Right atrium auricular region (tissue), 2 donors: ENCODE measurements at regions not wholly inside any gene's neighbourhood (a gene's known extent, or its start where the extent isn't known, plus 50 kb on each side); places are given as distances from the start of the nearest gene placed in this dataset.

Experiments
- DNase-seq: peaks from one replicate; pipeline ENCODE4 v3.0.0-alpha.2; 2019; ENCODE audit warnings: low spot score
- H3K27ac ChIP-seq, 2 donors: fragments of 200-600 bp; sonication (generic); 1 replicate in 1 of 2; 2 replicates in 1 of 2; pipeline ENCODE4 v1.5.1; 2016 to 2019
- H3K27me3 ChIP-seq, 2 donors: fragments of 200-600 bp; sonication (generic); one replicate each; pipeline versions ENCODE4 v1.5.1 to v1.6.0; 2017 to 2019
- H3K36me3 ChIP-seq: fragments of 200-600 bp; sonication (generic); one replicate; pipeline ENCODE4 v1.5.1; 2016
- H3K4me1 ChIP-seq, 2 donors: fragments of 200-600 bp; sonication (generic); one replicate each; pipeline versions ENCODE4 v1.5.1 to v1.6.0; 2017 to 2019
- H3K4me3 ChIP-seq, 2 donors: fragments of 200-600 bp; sonication (generic); 1 replicate in 1 of 2; 2 replicates in 1 of 2; pipeline ENCODE4 v1.5.1; 2017 to 2019; ENCODE audit warnings: mild to moderate bottlenecking in 1 of 2, moderate library complexity in 1 of 2
- H3K9me3 ChIP-seq, 2 donors: fragments of 200-600 bp; sonication (generic); one replicate each; pipeline ENCODE4 v1.5.1; 2019
- TF ChIP-seq, protein P1 (sequence below), 2 donors: fragments of 200-600 bp; sonication (generic); IDR thresholded peaks; one replicate each; pipeline ENCODE4 v1.5.1; 2019; ENCODE audit warnings: antibody characterized with exemption in 2 of 2

DNA sequence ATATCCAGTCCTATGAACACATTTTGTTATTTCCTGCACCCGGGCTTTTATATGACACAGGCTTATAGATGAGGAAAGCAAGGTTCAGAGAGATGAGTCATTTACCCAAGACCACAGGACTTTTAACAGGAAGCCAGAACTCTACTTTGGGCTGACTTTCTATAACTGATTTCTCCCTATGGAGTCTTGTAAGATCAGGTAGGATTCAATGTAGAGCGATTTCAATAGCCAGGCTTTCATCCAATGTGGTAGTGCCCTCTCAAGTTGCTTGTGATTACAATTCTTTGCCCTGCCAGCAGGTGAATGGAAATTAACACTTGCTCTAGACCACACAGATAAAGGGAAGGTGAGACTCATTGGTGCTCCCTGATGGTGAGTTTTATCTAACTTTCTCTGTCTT, 378.3 kb downstream of the INSC start:
- no peaks in the 10 kb centered on the region for H3K9me3 ChIP-seq
- H3K4me3 ChIP-seq, result no peak overlapping the region
- H3K27ac ChIP-seq, result no peak overlapping the region
- no peaks in the 10 kb centered on the region for H3K36me3 ChIP-seq
- DNase-seq, result no peak
- TF ChIP-seq, protein P1, sequence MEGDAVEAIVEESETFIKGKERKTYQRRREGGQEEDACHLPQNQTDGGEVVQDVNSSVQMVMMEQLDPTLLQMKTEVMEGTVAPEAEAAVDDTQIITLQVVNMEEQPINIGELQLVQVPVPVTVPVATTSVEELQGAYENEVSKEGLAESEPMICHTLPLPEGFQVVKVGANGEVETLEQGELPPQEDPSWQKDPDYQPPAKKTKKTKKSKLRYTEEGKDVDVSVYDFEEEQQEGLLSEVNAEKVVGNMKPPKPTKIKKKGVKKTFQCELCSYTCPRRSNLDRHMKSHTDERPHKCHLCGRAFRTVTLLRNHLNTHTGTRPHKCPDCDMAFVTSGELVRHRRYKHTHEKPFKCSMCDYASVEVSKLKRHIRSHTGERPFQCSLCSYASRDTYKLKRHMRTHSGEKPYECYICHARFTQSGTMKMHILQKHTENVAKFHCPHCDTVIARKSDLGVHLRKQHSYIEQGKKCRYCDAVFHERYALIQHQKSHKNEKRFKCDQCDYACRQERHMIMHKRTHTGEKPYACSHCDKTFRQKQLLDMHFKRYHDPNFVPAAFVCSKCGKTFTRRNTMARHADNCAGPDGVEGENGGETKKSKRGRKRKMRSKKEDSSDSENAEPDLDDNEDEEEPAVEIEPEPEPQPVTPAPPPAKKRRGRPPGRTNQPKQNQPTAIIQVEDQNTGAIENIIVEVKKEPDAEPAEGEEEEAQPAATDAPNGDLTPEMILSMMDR (IDR thresholded peaks at IDR 0.05), result no peak
- no peaks in the 10 kb centered on the region for H3K4me1 ChIP-seq
- H3K27me3 ChIP-seq, result no peaks in the 10 kb centered on the region

DNA sequence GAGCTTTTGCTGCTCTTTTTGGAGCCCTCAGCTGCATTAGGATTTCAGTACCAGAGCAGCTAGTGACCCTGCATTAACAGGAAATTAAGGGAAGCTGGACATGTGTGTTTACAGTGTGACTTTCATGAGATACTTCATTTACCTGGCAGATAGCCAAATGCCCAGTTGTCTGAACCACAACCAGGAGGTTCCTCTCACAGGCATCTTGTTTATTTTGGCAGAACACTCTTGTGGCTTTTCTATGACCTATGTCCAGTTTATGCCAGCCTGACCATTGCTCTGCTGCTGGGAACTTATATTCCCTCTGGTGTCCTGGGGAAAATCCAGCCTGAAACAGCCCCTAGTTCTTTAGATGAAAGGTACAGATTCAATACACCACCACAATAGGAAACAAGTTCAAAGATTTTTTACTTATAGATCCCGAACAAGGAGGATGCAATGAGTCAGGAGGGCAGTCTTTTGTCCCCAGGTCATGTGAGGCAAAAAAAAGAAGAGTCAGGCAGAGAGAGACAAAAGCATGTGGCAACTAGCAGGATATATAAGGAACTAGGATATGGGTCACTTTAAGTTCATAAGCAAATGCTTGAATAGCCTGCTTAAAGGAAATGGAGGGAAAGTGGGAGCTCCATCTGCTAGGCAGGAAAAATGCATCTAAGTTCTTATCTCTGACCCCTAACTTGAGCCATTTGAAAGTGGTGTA, 379.3 kb downstream of the INSC start:
- no peak overlapping the region for H3K4me3 ChIP-seq
- no peaks in the 10 kb centered on the region for H3K27me3 ChIP-seq
- no peaks in the 10 kb centered on the region for H3K4me1 ChIP-seq
- no peak overlapping the region for H3K27ac ChIP-seq
- TF ChIP-seq, protein P1 (IDR thresholded peaks at IDR 0.05), result no peak
- DNase-seq, result no peak
- H3K9me3 ChIP-seq, result no peaks in the 10 kb centered on the region
- no peaks in the 10 kb centered on the region for H3K36me3 ChIP-seq

DNA sequence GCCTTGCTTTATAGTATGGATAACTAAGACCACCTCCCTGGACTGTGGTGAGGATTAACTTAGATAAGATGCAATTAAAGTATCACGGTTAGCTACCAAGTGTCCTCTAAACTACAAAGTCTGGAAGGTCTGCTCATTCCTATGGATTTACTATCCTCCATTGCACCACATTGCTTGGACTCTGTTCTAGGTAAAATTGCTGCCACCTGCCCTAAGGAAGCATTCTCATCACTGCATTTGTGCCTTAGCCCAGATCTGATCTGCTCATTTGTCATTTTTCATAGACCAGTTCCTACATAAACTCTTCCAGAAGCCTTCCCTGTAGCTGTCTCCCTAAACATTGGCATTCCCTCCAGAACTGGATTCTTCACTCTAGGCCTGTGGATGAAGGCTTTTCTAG, 380.0 kb downstream of the INSC start:
- H3K4me3 ChIP-seq, result no peak overlapping the region
- no peak for DNase-seq
- H3K27ac ChIP-seq, result no peak overlapping the region
- H3K4me1 ChIP-seq, result no peaks in the 10 kb centered on the region
- no peaks in the 10 kb centered on the region for H3K36me3 ChIP-seq
- no peaks in the 10 kb centered on the region for H3K9me3 ChIP-seq
- TF ChIP-seq, protein P1 (IDR thresholded peaks at IDR 0.05), result no peak
- H3K27me3 ChIP-seq, result no peaks in the 10 kb centered on the region

DNA sequence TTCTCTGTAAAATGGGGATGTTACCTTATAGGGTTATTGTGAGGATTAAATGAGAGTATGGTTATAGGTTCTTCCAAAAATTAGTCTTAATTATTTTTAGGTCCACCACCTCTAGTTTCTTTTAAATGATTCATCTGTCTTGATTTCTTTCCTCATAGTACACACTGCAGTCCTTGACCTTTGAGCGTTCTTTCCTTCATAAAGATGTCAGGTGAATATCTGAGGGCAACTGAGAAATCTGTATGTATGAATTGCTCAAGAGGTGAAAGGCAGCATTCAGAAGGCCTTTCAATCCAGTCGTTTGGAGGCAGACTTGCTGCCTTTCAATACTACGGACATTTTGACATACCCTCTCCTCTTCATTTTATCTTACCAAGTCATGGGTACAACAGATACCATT, 380.7 kb downstream of the INSC start:
- TF ChIP-seq, protein P1 (IDR thresholded peaks at IDR 0.05), result no peak
- Histone ChIP-seq H3K27ac (no peak overlapping the region), H3K9me3 (no peaks in the 10 kb centered on the region), H3K36me3 (no peaks in the 10 kb centered on the region), H3K4me1 (no peaks in the 10 kb centered on the region), H3K27me3 (no peaks in the 10 kb centered on the region), H3K4me3 (no peak overlapping the region)
- DNase-seq, result no peak

DNA sequence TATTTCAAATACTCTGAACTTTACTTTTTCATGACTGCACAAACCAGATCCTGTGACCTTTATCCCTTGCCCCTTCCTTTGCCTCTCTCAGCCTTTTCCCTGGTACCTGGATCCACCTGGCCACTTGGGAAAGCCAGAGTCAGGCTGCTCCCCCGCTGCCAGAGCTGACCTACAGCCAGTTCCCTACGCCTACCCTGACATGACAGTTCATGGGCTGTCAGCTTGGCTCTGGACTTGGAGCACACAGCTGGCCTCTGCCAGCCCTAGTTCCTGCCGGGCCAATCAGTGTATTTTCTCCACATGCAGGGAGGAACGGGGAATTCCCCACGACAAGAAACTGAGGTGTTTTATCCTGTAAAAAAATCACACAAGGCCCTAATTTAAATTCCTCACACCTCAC, 382.6 kb downstream of the INSC start:
- TF ChIP-seq, protein P1 (IDR thresholded peaks at IDR 0.05), result no peak
- no peak for DNase-seq

DNA sequence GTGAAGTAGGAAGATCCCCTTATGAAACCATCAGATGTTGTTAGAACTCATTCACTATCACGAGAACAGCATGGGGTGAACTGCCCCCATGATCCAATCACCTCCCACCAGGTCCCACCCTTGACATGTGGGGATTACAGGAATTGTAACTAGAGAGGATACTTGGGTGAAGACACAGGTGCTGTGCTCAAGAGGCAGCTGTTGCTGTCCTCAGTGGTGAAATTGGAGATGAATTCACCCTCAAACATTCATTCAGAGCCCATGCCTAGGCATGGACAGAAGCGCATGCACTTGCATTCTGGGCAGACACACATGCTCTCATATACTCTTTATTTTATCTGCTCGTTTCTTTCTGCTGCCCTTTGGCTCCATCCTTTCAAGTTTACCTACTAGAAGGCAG, 385.0 kb downstream of the INSC start:
- no peaks in the 10 kb centered on the region for H3K9me3 ChIP-seq
- no peak overlapping the region for H3K27ac ChIP-seq
- TF ChIP-seq, protein P1 (IDR thresholded peaks at IDR 0.05), result no peak
- H3K4me3 ChIP-seq, result no peak overlapping the region
- no peaks in the 10 kb centered on the region for H3K36me3 ChIP-seq
- DNase-seq, result no peak
- no peaks in the 10 kb centered on the region for H3K27me3 ChIP-seq
- H3K4me1 ChIP-seq, result no peaks in the 10 kb centered on the region

More for the DNA sequence above, 382.6 kb downstream of the INSC start:
- no peaks in the 10 kb centered on the region for H3K27me3 ChIP-seq
- H3K4me1 ChIP-seq, result no peaks in the 10 kb centered on the region
- no peaks in the 10 kb centered on the region for H3K36me3 ChIP-seq
- no peak overlapping the region for H3K27ac ChIP-seq
- H3K9me3 ChIP-seq, result no peaks in the 10 kb centered on the region
- no peak overlapping the region for H3K4me3 ChIP-seq
